ENCODE measurements at regions not wholly inside any gene's neighbourhood (a gene's known extent, or its start where the extent isn't known, plus 50 kb on each side); places are given as distances from the start of the nearest gene placed in this dataset.
"Not testable (repeated sequence)": the region's sequence is repeated elsewhere in the genome, so short reads cannot be mapped to it uniquely, and the experiment has no call there.

DNA sequence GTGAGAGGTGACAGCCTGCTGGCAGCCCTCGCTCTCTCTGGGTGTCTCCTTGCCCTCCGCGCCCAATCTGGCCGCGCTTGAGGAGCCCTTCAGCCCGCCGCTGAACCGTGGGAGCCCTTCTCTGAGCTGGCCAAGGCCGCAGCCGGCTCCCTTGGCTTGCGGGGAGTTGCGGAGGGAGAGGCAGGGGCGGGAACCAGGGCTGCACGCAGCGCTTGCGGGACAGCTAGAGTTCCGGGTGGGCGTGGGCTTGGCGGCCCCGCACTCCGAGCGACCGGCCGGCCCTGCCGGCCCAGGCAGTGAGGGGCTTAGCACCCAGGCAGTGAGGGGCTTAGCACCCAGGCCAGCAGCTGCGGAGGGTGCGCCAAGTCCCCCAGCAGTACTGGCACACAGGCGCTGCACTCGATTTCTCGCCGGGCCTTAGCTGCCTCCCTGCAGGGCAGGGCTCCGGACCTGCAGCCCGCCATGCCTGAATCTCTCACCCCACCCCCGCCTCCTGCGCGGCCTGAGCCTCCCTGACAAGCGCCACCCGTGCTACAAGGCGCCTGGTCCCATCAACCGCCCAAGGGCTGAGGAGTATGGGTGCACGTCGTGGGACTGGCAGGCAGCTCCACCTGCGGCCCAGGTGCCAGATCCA is 1526.1 kb downstream of the FAM181B start:
- no peak for DNase-seq (ENCODE audit: low read depth in 3 of 3)

DNA sequence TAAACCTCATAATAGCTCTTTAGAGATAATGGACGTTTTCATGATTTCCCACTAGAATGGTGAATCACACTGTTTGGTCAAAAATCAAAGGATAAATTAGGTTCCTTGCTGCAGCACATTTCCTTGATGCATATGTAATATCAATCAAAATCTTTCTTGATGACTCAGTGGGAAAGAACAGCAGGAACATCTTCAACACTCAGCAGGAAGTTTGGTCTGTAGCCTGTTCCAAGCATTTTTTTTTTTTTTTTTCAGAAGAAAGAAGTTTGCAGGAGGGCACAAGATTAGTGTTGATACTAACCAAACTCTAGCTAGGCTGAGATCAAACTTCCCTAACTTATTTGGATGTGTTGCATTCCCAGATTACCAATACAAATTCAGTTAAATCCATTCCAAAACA is 1529.8 kb downstream of the FAM181B start:
- no peak for DNase-seq (ENCODE audit: low read depth in 3 of 3)

DNA sequence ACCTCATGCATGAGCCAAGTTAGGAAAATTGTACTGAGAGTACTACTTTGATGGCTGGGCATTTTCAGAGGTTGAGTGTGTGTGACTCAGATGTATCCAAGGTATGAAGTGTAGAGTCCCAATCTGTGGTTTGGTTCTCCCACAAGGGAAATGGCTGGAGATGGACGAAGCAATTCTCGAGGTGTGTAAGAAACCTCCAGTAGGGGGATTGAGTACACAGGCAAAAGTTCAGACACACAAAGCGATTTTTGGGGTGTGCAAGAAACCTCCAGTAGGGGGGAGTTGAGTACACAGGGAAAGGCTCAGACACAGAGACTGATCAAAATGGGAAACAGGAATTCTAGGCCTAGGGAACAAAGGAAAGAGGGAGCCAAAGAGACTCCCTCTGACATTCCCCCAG is 1536.3 kb downstream of the FAM181B start:
- no peak for DNase-seq (ENCODE audit: low read depth in 3 of 3)

GRCh38 chr11:81192516-81192915 is 1541.1 kb downstream of the FAM181B start:
- DNase-seq (ENCODE audit: low read depth in 3 of 3): no peak

- no peak for DNase-seq (ENCODE audit: low read depth in 3 of 3)
Measured at GRCh38 chr11:81190546-81190945, 1543.1 kb downstream of the FAM181B start.

GRCh38 chr11:81187033-81187432 is 1546.6 kb downstream of the FAM181B start:
- not testable (repeated sequence) for DNase-seq (ENCODE audit: low read depth in 3 of 3)

DNA sequence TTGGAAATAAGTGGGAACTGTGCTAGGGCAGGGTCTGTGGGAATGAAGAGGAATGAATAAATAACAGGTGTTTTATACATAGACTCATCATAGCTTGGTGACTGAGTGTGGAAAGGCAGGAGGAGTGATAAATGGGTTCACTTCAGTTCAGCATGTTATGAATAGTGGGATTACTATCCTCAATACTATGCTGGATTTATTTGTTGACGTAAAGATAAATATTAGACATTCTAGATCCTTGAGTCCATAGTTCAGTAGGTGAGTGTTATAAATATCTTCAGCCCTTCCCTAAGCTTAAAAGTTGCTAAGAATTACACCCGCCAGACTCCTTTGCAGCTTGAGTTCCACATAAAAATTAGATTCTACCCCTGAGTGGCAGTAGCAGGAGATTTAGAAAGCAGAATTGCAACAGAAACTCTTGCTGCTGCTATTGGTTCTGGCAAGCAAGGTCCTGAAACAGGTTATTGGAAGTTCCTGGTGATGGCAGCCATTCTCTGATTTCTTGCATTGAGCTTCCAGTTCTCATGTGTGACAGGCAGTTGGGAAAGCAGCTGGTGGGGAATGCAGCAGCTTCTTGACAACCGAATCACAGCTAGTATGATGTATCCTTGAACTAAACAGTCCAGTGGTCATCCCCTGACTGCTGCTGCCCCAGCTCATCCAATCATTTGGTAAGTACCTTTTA is 1558.9 kb downstream of the FAM181B start:
- DNase-seq (ENCODE audit: low read depth in 3 of 3): no peak

DNA sequence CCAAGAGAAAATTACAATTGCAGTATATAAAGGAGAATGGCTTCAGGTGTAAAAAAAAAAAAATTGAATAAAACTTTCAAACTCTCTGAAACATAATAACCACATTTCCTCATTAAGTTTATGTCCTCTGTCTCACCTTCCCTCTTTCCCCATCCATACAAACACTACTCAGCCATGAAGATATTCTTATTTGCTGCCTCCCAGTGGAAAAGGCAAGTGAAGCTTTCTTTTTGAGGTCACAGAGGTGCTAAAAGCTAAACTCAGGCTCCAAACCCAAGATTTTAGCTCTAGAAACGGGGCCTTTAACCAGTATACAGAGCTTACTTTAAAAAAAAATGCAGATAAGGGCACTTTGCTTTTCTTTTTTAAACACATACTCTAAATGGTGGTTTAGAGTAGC is 1568.5 kb downstream of the FAM181B start:
- no peak for DNase-seq (ENCODE audit: low read depth in 3 of 3)

DNA sequence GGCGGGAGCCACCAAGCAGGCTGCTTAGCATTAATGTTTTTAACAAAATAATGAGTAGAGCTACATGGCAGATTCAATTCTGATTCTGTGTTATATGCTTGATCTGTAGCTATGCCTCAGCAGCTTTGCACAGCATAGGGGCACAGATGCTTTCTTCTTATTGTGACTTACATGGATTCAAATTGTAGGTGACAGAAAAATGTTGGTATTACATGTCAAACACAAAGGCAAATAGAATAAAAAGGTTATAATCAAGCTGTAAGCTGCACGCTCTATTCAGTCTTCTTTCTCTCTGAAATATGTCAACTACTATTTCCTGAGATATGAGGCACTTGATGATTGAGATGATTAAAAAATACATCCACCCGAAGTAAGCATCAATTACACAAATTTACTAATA is 1573.8 kb downstream of the FAM181B start:
- DNase-seq (ENCODE audit: low read depth in 3 of 3): no peak

GRCh38 chr11:81135570-81135969 is 1598.1 kb downstream of the FAM181B start:
- no peak for DNase-seq (ENCODE audit: low read depth in 3 of 3)

- no peak for DNase-seq (ENCODE audit: low read depth in 3 of 3)
Measured at GRCh38 chr11:81129618-81130017, 1604.0 kb downstream of the FAM181B start.

DNA sequence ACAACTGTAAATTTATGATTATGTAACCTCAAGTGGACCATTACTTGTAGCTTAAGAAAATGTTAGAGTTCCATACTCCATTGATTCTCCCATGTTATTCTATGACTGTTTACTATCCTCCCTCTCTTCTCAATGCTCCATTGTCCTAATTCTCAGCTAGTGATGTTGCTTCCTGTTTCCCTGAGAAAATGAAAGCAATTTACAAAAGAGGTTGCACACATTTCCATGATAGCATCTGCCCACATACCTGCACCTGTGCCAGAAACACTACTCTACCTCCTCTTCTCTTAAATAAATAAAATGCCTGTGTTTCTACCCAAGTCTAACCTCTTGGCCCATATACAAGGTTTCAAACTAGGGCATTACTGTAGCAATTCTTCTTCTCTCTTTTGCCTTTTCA is 1620.9 kb downstream of the FAM181B start:
- DNase-seq (ENCODE audit: low read depth in 3 of 3): no peak

DNA sequence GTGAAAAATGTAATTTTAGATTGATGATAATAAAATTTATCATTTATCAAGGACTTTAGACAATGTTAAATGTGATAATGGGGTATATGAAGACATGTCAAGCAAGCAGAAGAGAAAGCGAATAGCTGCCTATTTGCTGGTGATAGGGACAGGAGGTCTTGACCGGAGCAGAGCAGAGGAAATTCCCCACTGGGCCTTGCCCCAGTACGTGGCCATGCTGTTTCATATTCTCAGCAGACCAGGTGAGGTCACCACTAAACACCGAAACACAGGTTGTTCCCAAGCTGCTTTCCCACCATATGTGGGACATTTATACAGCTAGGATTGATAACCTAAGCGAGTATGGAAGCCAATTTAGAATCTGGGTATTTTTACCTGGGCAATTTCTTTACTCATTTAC is 1629.6 kb downstream of the FAM181B start:
- no peak for DNase-seq (ENCODE audit: low read depth in 3 of 3)

DNA sequence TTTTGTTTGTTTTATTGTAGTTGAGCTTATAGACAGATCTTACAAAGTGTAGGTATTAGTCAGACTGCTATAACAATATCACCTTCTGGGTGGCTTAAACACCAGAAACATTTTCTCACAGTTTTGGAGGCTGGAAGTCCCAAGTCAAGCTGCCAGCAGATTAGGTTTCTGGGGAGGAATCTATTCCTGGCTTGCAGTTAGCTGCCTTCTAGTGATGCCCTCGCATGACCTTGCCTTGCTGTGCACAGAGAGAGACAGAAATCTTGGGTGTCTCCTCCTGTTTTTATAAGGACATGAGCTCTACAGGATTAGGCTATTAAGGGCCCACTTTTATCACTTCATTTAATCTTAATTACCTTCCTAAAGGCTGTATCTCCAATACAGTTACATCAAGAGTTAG is 1635.2 kb downstream of the FAM181B start:
- DNase-seq (ENCODE audit: low read depth in 3 of 3): no peak

GRCh38 chr11:81092522-81092921 is 1641.1 kb downstream of the FAM181B start:
- DNase-seq (ENCODE audit: low read depth in 3 of 3): no peak

- DNase-seq (ENCODE audit: low read depth in 3 of 3): no peak
Measured at GRCh38 chr11:81089242-81089641, 1644.4 kb downstream of the FAM181B start.

DNA sequence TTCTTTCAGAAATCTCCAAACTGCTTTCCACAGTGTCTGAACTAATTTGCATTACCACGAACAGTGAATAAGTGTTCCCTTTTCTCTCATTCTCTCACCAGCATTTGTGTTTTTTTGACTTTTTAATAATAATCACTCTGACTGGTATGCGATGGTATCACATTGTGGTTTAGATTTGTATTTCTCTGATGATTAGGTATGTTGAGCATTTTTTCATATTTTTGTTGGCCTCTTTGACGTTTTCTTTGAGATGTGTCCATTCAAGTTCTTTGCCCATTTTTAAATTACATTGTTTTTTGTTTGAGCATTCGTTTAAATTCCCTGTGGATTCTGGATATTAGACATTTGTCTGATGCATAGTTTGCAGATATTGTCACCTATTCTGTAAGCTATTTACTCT is 1639.6 kb upstream of the TENM4 start:
- DNase-seq (ENCODE audit: low read depth in 3 of 3): no peak

- no peak for DNase-seq (ENCODE audit: low read depth in 3 of 3)
Measured at GRCh38 chr11:81072273-81072672, 1631.4 kb upstream of the TENM4 start.

DNA sequence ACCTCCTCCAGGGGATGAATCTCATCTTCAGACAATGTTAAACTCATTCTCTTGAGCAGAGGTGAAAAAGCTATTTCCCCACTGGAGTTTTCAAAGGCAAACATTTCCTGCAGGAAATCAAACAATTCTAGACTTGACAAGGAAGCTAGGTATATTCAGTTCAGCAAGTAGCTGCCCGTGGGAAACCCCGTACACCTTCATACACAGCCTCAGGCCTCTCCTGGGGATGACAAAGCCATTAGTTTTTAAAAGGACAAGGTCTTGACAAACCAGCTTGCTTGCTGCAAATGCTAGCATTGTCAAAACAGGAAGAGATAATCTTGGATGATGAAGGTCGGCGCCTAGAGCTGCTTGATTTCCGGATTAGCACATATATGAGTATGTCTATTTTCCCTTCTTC is 1630.8 kb upstream of the TENM4 start:
- DNase-seq (ENCODE audit: low read depth in 3 of 3): no peak

GRCh38 chr11:81070948-81071347 is 1630.1 kb upstream of the TENM4 start:
- no peak for DNase-seq (ENCODE audit: low read depth in 3 of 3)

DNA sequence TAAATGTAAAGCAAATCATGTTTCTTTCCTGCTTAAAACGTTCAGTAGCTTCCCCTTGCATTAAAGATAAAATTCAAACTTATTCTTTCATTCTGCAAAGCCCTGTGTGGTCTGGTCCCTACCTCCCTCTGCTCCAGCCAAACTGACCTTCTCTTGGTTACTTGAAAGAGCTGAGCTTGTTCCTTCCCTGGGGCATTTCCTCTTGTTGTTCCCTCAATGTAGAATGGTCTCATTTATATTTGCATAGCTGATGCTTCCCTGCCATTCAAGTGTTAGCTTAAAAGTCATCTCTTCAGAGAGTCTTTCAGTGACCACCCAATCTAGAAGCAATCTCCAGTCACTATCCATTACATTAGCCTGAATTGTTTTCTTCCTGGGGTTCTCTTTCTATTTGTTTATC is 1618.5 kb upstream of the TENM4 start:
- no peak for DNase-seq (ENCODE audit: low read depth in 3 of 3)

DNA sequence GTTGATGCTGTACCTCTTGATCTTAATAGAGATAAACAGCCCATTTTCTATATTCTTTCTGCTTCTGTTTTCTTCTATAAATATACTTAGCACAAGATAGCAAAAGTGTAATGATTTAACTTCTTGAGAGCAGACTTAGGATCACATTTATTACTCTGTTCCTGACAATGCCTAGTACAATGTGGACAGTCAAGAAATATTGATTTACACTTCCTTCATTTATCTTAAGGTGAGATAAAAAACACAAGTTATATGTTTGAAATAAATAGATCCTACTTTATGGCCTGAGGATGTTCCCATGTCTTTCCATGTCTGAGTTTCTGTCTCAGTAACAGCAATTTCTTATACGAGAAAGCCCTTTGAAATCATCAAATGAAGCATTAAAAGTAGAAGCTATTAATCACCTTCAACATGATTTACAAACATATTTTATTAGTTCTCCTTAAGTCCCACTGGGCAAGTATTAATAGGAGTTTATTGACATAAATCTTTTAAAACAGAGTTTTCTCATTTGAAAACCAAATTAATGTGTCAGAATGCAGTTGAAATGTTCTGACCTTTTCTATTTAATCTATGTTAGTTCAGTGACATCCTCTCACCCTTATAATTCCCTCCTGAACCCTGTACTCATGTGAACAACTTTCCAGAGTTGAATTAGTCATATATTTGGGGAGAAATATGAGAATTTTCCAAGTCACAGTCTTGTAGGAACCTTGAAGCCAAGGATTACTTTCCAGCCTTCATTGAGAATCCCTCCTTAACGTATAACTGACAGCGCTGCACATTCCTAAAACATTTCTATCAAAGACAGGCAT is 1611.7 kb upstream of the TENM4 start:
- DNase-seq (ENCODE audit: low read depth in 3 of 3): no peak

- no peak for DNase-seq (ENCODE audit: low read depth in 3 of 3)
Measured at GRCh38 chr11:81039916-81040524, 1599.2 kb upstream of the TENM4 start.

All from stimulated activated CD4-positive, alpha-beta T cell treated with anti-CD3 and anti-CD28 coated beads, TNF-alpha, amount 100 ng/mL, for 24 hours (primary cell).